VCaP (cell line): ENCODE measurements at regions not wholly inside any gene's neighbourhood (a gene's known extent, or its start where the extent isn't known, plus 50 kb on each side); places are given as distances from the start of the nearest gene placed in this dataset.

Experiments
- H3K27ac ChIP-seq: fragments of 450-650 bp; 2 replicates; pipeline ENCODE4 v1.5.1; 2017
- CTCF ChIP-seq: fragments of 450-650 bp; conservative IDR thresholded peaks from 2 replicates; pipeline ENCODE4 v1.5.1; 2017; ENCODE audit warnings: mild to moderate bottlenecking, moderate library complexity

- TF ChIP-seq CTCF = no peak
- H3K27ac ChIP-seq = no peak overlapping the region
These were observed 404.7 kb upstream of the CDH2 start for GRCh38 chr18:28581521-28582071.

- no peak overlapping the region for H3K27ac ChIP-seq
- no peak for TF ChIP-seq CTCF
These were observed 400.0 kb upstream of the CDH2 start for GRCh38 chr18:28576941-28577340.

GRCh38 chr18:28575123-28575522 lies 398.2 kb upstream of the CDH2 start:
- no peak for TF ChIP-seq CTCF
- no peak overlapping the region for H3K27ac ChIP-seq

- TF ChIP-seq CTCF = no peak
- H3K27ac ChIP-seq = no peak overlapping the region
These were observed 397.2 kb upstream of the CDH2 start for GRCh38 chr18:28574175-28574574.

GRCh38 chr18:28571929-28572328 lies 395.0 kb upstream of the CDH2 start:
- no peak overlapping the region for H3K27ac ChIP-seq
- no peak for TF ChIP-seq CTCF

GRCh38 chr18:28560331-28560730 lies 383.4 kb upstream of the CDH2 start:
- no peak overlapping the region for H3K27ac ChIP-seq
- TF ChIP-seq CTCF = no peak

- no peak overlapping the region for H3K27ac ChIP-seq
- no peak for TF ChIP-seq CTCF
These were observed 382.6 kb upstream of the CDH2 start for GRCh38 chr18:28559511-28559910.

GRCh38 chr18:28541934-28542333 lies 365.0 kb upstream of the CDH2 start:
- no peak for TF ChIP-seq CTCF

More at GRCh38 chr18:28541934-28542333, 365.0 kb upstream of the CDH2 start:
- H3K27ac ChIP-seq = no peak overlapping the region
